GM12892 (cell line): ENCODE measurements at regions not wholly inside any gene's neighbourhood (a gene's known extent, or its start where the extent isn't known, plus 50 kb on each side); places are given as distances from the start of the nearest gene placed in this dataset.
A peak's percentile ranks its signal among the peaks of the same experiment; 100 is the strongest.

ENCODE experiments used
- DNase-seq: peaks from one replicate; pipeline ENCODE4 v3.0.0; 2011; ENCODE audit not compliant: insufficient read length
- FAIRE-seq: peaks from 2 replicates; lab custom pipeline; 2011; peaks lifted over from hg19 to GRCh38; lab: Jason Lieb, UNC
- POLR2A ChIP-seq: IDR thresholded peaks from 2 replicates; pipeline ENCODE4 v1.6.1; 2011; ENCODE audit warnings: low read depth, low read length, control low read depth
- POLR2AphosphoS5 ChIP-seq: IDR thresholded peaks from 2 replicates; pipeline ENCODE4 v1.6.1; 2011; ENCODE audit warnings: low read depth, low read length, control low read depth
- TAF1 ChIP-seq: IDR thresholded peaks from 2 replicates; pipeline ENCODE4 v1.6.1; 2011; ENCODE audit warnings: low read depth, mild to moderate bottlenecking, control low read depth, low read length, borderline replicate concordance

GRCh38 chr13:42389041-42389440, 117.1 kb downstream of the AKAP11 start:
- no peak for TF ChIP-seq TAF1
- TF ChIP-seq POLR2AphosphoS5 = no peak
- no peak for TF ChIP-seq POLR2A
- DNase-seq = no peak
- FAIRE-seq = no peak

DNA sequence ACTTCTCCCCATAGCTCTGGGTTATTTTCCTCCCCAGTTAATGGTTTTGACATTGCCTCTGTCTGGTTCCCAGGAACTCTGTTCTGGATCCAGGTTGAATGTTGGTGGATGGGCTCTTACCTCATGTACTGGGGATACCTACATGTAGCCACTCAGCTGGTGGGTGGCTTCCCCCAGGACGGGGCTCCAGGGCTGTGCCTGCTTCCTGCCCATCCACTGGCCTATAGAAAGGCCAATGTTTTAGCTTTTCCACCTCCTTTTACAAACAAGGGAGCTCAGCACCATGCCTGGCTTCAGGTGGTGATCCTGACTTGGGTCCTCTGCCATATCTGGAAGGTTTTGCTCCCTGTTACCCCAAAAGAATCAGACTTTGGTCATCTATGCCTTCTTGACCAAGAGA, 120.2 kb downstream of the AKAP11 start:
- no peak for DNase-seq
- FAIRE-seq = peak; percentile 67
- TF ChIP-seq TAF1 = no peak

- TF ChIP-seq TAF1 (no peak), POLR2AphosphoS5 (no peak), POLR2A (no peak)
- peak; percentile 87 for FAIRE-seq
- no peak for DNase-seq
Observed at GRCh38 chr13:42392716-42393572, 121.0 kb downstream of the AKAP11 start.

DNA sequence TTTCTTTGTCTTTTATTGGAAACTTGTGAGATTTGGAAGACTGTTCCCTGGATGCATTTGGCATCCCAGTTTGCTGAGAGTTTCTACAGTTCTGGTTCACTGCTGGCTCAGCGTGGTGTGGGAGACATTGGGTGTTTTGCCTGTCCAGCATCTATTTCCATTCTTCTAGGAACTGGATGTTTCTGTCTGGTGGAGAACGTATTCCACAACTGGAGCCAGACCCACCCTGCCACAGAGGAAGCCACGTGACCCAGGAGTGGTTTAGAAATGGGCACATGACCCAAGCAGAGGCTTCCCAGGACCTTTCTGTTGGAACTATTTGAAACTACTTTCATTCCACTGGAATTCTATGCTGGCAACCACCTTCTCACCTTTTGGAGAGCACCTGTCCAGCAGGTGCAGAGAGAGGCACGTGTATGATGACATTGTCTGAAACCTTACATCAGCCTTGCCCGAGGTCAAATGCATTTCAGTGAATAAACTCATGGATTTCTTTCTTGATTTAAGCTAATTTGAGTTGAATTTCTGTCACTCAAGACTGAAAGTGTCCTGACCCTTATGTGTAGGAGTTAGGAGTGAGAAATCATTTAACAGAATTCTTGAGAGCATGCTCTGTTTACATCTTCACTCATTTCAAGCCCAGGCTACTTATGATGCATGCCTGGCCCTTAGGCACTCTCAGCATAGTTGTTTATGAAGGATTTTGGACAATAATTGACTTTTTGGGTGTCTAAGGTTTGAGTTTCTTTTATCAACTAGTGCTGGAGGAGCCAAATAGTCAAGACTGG, 121.8 kb downstream of the AKAP11 start:
- DNase-seq (no peak), FAIRE-seq (no peak)
- no peak for TF ChIP-seq POLR2AphosphoS5

- no peak for DNase-seq
- TF ChIP-seq POLR2AphosphoS5 = no peak
- TF ChIP-seq TAF1 = no peak
- no peak for TF ChIP-seq POLR2A
- no peak for FAIRE-seq
Observed at GRCh38 chr13:42394361-42394708, 122.4 kb downstream of the AKAP11 start.

DNA sequence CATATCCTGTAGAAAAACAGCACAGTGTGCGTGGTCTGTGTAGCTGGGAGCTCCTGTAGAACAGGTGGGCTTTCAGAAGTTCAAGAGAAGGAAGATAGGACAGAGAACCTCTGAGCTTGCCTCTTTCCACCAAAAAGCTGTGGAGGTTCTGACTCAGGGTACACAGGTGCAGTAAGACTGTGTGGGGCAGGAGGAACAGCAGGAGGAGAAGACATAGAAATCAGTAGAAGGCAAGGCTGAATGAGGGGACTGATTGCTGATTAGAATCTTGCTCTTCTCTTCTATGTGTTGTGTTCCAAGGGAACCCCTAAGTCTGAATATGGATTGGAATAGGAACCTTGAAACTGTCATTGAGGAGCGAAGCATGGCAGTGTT, 122.7 kb downstream of the AKAP11 start:
- FAIRE-seq (no peak), DNase-seq (no peak)
- TF ChIP-seq POLR2A = no peak
- no peak for TF ChIP-seq TAF1
- TF ChIP-seq POLR2AphosphoS5 = no peak

DNA sequence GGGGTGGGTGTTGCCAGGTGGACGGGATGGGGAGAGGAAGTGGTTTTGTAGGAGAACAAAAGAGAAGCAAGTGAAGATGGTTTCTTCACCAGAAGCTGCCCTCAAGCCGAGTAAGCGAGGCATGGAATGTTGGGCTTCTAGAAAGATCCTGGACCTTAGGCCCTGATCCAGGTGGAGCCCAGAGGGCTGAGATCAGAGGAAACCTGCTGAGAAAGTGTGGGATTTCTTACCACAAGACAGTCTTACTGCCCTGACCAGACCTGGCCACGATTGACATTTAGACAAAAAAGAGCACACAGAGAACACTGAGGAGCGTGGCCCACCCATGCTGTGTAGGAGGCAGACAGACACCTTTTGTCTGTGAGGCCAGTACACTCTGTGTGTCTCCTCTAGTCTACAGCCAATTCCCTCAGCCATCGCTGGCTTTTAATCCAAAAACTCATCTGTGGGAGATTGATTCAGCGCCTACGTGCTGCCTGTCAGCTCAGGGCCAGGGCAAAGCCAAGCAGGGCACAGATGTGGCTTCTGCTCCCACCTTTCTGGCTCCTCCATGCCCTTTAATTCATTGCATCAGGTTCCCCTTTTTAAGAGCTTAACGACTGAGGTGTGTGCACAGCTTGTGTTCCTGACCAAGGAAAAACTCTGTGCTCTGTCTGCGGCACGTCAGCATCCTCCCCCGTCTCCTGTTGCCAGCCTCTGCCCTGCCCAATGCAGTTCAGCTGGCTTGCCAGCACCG, 123.3 kb downstream of the AKAP11 start:
- TF ChIP-seq TAF1 (no peak), POLR2A (no peak), POLR2AphosphoS5 (no peak)
- DNase-seq (no peak), FAIRE-seq (peak; percentile 93)

DNA sequence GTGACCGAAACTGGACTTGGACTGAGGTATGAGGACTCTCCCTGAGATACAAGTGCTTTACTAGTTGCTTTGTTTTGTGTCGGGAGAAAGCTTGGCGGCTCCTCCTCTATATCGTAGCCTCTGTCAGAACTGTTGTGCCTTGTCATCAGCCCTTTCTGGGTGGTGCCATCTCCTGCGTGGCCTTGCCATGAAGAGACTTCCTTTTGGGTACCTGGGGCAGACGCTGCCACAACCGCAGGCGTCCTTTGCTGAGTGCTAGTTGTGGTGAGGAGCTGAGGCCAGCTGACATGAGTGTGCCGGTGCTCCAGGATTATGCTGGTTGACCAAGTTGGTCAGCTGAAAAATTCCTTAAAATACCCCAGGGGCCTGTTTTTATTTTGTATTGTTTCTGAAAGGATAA, 124.5 kb downstream of the AKAP11 start:
- no peak for DNase-seq
- no peak for TF ChIP-seq POLR2AphosphoS5
- no peak for TF ChIP-seq POLR2A
- no peak for TF ChIP-seq TAF1
- FAIRE-seq = peak; percentile 57

- FAIRE-seq (no peak), DNase-seq (no peak)
- no peak for TF ChIP-seq POLR2A
- TF ChIP-seq TAF1 = no peak
- TF ChIP-seq POLR2AphosphoS5 = no peak
Observed at GRCh38 chr13:42396901-42397655, 125.1 kb downstream of the AKAP11 start.

- DNase-seq (no peak), FAIRE-seq (peak; percentile 81)
- no peak for TF ChIP-seq TAF1
- no peak for TF ChIP-seq POLR2AphosphoS5
- TF ChIP-seq POLR2A = no peak
Observed at GRCh38 chr13:42398533-42398932, 126.6 kb downstream of the AKAP11 start.

GRCh38 chr13:42400188-42400833, 128.4 kb downstream of the AKAP11 start:
- TF ChIP-seq POLR2A (no peak), TAF1 (no peak), POLR2AphosphoS5 (no peak)
- no peak for FAIRE-seq
- no peak for DNase-seq

DNA sequence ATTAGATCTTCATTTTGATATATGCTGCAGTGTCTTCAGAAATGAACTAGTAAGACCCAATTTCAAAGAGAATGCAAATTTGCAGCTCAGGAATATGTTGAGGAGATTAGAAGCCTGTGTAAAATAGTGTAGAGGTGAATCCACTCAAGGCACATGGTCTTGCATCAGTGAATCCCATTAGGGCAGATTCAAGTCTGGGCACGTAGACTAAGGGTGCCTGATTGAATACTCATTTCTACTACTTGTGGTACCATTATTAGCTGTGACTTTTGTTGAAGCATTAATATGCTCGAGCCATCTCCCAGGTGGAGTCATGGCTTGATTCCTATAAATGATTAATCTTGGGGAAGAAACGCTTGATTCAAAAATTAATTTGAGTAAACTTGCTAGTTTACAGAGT, 129.4 kb downstream of the AKAP11 start:
- TF ChIP-seq TAF1 (no peak), POLR2A (no peak), POLR2AphosphoS5 (no peak)
- DNase-seq (no peak), FAIRE-seq (peak; percentile 80)
